Islet precursor cell (in vitro differentiated cells): ENCODE measurements at regions not wholly inside any gene's neighbourhood (a gene's known extent, or its start where the extent isn't known, plus 50 kb on each side); places are given as distances from the start of the nearest gene placed in this dataset.
"Not testable (repeated sequence)": the region's sequence is repeated elsewhere in the genome, so short reads cannot be mapped to it uniquely, and the experiment has no call there.

Experiments used
- DNase-seq: peaks from one replicate; pipeline ENCODE4 v3.0.0-alpha.2; 2018

- DNase-seq = not testable (repeated sequence)
Measured at GRCh38 chrX:149420566-149420965, 84.5 kb downstream of the IDS start.

GRCh38 chrX:149398027-149398426, 107.1 kb downstream of the IDS start:
- DNase-seq = no peak

- no peak for DNase-seq
Measured at GRCh38 chrX:149392921-149393320, 112.2 kb downstream of the IDS start.

- no peak for DNase-seq
Measured at GRCh38 chrX:149383852-149384251, 121.3 kb downstream of the IDS start.

GRCh38 chrX:149374751-149375150, 130.4 kb downstream of the IDS start:
- no peak for DNase-seq

GRCh38 chrX:149372866-149373265, 132.2 kb downstream of the IDS start:
- DNase-seq = no peak

GRCh38 chrX:149371986-149372385, 133.1 kb downstream of the IDS start:
- DNase-seq = no peak

GRCh38 chrX:149370097-149370496, 135.0 kb downstream of the IDS start:
- DNase-seq = no peak

- DNase-seq = no peak
Measured at GRCh38 chrX:149365552-149365951, 139.6 kb downstream of the IDS start.

GRCh38 chrX:149365061-149365460, 140.0 kb downstream of the IDS start:
- no peak for DNase-seq

- DNase-seq = no peak
Measured at GRCh38 chrX:149363965-149364364, 141.1 kb downstream of the IDS start.

- no peak for DNase-seq
Measured at GRCh38 chrX:149346306-149346705, 158.8 kb downstream of the IDS start.

GRCh38 chrX:149322316-149322715, 182.8 kb downstream of the IDS start:
- no peak for DNase-seq

GRCh38 chrX:149313871-149314371, 191.2 kb downstream of the IDS start:
- DNase-seq = no peak

- no peak for DNase-seq
Measured at GRCh38 chrX:149312988-149313387, 192.1 kb downstream of the IDS start.

GRCh38 chrX:149312097-149312496, 193.0 kb downstream of the IDS start:
- no peak for DNase-seq

GRCh38 chrX:149302705-149303104, 202.4 kb downstream of the IDS start:
- DNase-seq = no peak

GRCh38 chrX:149298111-149298510, 207.0 kb downstream of the IDS start:
- DNase-seq = no peak

GRCh38 chrX:149296092-149296491, 209.0 kb downstream of the IDS start:
- DNase-seq = no peak

GRCh38 chrX:149286940-149287349, 218.2 kb downstream of the IDS start:
- peak; percentile 62 for DNase-seq

- DNase-seq = no peak
Measured at GRCh38 chrX:149284616-149285015, 220.5 kb downstream of the IDS start.

GRCh38 chrX:149283853-149284252, 221.3 kb downstream of the IDS start:
- no peak for DNase-seq

GRCh38 chrX:149282909-149283308, 222.2 kb downstream of the IDS start:
- no peak for DNase-seq

- DNase-seq = no peak
Measured at GRCh38 chrX:149280011-149280410, 225.1 kb downstream of the IDS start.

- DNase-seq = peak; percentile 56
Measured at GRCh38 chrX:149275836-149276235, 229.3 kb downstream of the IDS start.
